ENCODE measurements at regions not wholly inside any gene's neighbourhood (a gene's known extent, or its start where the extent isn't known, plus 50 kb on each side); places are given as distances from the start of the nearest gene placed in this dataset.

DNA sequence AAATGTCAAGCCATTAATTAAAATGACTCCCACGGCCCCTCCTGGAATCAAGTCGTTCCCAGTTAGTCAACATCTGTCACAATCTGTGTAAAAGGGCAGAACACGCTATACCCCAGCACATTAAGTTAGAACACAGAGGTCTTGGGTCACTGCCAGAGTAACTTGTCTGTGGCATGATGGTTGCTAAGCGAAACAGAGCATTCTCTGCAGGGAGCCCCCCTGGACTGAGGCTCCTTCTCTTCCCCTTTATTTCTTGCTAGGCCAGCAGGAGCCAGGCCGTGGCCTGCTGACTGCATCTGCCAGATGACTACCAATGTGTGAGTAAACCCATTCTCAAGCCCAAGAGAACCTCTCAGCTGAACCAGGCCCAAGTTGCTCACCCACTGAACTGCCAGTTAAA lies 51.9 kb upstream of the ZBED3 start:
- Histone ChIP-seq H2AFZ (ENCODE audit: low read depth, low read length) (no peak overlapping the region), H3K79me2 (ENCODE audit: insufficient read depth, low read length) (no peaks in the 10 kb centered on the region), H3K9ac (ENCODE audit: low read depth, low read length) (no peak overlapping the region), H4K20me1 (ENCODE audit: insufficient read depth, low read length) (no peaks in the 10 kb centered on the region), H3K27me3 (ENCODE audit: insufficient read depth, low read length, poor library complexity) (no peaks in the 10 kb centered on the region), H3K27ac (ENCODE audit: low read length) (no peak overlapping the region), H3K9me3 (ENCODE audit: insufficient read depth, low read length, severe bottlenecking) (no peaks in the 10 kb centered on the region), H3K4me2 (ENCODE audit: insufficient read depth, low read length) (no peak overlapping the region), H3K36me3 (ENCODE audit: insufficient read depth, low read length) (no peaks in the 10 kb centered on the region), H3K4me1 (ENCODE audit: insufficient read depth, low read length) (no peaks in the 10 kb centered on the region), H3K4me3 (ENCODE audit: low read depth in 1 of 2, low read length in 2 of 2) (no peak overlapping the region)
- ATAC-seq (ENCODE audit: insufficient read depth, low read depth): no peak
- TF ChIP-seq, protein P1, sequence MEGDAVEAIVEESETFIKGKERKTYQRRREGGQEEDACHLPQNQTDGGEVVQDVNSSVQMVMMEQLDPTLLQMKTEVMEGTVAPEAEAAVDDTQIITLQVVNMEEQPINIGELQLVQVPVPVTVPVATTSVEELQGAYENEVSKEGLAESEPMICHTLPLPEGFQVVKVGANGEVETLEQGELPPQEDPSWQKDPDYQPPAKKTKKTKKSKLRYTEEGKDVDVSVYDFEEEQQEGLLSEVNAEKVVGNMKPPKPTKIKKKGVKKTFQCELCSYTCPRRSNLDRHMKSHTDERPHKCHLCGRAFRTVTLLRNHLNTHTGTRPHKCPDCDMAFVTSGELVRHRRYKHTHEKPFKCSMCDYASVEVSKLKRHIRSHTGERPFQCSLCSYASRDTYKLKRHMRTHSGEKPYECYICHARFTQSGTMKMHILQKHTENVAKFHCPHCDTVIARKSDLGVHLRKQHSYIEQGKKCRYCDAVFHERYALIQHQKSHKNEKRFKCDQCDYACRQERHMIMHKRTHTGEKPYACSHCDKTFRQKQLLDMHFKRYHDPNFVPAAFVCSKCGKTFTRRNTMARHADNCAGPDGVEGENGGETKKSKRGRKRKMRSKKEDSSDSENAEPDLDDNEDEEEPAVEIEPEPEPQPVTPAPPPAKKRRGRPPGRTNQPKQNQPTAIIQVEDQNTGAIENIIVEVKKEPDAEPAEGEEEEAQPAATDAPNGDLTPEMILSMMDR (IDR thresholded peaks at IDR 0.05; ENCODE audit: borderline replicate concordance, extremely low read depth, low read length, poor library complexity, severe bottlenecking): no peak
- no peak for TF ChIP-seq EZH2 (IDR thresholded peaks at IDR 0.05; ENCODE audit: borderline replicate concordance, low read depth, low read length, severe bottlenecking)
- no peak for DNase-seq
